ENCODE measurements at regions not wholly inside any gene's neighbourhood (a gene's known extent, or its start where the extent isn't known, plus 50 kb on each side); places are given as distances from the start of the nearest gene placed in this dataset.

DNA sequence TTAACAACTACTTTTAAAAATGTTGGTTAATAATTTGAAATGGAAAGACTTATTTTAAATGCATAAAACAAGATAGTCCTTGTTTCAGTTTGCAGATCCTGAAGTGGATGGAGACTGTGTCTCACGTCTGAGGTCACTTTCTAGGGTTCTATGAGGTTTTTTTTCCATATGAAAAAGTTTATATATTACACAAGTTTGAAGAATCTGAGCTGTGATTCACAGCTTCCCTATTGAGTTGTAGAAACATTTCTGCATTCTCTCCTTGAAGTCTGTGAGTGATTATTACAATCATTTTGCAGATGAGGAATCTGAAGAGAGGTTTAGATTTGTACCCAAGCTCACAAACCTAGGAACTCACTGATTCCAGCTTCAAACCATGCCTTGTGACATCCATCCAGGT is 442.5 kb upstream of the KLF4 start:
- DNase-seq = no peak

DNA sequence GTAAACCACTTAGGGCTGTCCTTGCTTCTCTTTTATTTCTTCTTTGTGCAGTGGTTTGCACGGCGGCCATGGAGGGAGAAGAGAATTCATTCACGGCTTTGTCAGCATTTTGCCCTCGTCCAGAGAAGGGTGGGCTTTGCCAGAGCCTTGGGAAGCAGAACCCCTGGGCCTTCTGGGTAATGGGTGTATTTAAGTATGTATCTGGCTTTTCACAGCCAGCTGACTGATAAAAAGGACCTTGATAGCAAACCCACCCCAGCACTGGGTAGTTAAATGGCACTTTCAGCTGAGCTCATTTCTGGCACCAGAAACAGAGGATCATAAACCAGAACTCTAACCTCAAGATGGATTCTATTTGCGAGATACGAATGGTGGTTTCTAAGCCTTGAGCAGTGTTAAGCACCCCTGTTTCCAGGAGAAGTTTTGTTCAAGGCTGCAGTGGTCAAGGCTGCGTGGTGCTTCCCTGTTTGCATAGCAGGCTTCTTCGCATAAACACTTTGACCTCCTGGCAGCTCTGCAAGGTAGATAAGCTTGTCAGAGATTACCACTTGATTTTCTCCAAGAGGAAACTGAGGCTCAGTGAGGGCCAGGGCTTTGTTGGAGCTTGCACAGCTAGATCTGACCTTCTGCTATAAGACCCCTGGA is 441.6 kb upstream of the KLF4 start:
- no peak for DNase-seq

GRCh38 chr9:107929443-107929842 is 439.9 kb upstream of the KLF4 start:
- no peak for DNase-seq

DNA sequence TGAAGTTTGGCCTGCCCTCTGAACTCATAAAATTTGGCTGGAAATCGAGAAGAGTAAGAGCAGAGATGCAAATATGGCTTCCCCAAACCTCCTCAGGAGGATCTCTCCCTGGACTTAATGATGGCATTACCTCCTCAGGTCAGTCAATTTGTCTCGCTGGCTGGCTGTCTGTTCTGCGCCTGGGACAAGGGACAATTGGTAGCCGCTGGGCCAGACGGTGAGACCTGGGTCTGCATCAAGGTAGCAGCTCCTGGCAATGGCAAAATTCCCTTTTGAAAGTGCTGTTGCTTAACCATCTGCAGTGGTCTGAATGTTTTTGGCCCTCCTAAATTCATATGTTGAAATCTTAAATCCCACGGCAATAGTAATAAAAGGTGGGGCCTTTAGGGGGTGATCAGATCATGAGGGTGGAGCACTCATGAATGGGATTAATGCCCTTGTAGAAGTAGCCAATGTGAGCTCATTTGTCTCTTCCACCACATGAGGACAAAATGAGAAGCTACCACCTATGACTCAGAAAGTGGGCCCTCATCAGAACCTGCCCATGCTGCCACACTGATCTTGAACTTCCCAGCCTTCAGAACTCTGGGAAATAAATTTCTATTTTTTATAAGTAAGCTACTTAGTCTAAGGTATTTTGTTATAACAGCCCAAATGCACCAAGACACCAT is 439.3 kb upstream of the KLF4 start:
- DNase-seq = no peak

GRCh38 chr9:107927276-107927675 is 437.7 kb upstream of the KLF4 start:
- no peak for DNase-seq

GRCh38 chr9:107925749-107926297 is 436.3 kb upstream of the KLF4 start:
- DNase-seq = no peak

GRCh38 chr9:107922260-107922659 is 432.7 kb upstream of the KLF4 start:
- no peak for DNase-seq

GRCh38 chr9:107919263-107919662 is 429.7 kb upstream of the KLF4 start:
- DNase-seq = no peak

DNA sequence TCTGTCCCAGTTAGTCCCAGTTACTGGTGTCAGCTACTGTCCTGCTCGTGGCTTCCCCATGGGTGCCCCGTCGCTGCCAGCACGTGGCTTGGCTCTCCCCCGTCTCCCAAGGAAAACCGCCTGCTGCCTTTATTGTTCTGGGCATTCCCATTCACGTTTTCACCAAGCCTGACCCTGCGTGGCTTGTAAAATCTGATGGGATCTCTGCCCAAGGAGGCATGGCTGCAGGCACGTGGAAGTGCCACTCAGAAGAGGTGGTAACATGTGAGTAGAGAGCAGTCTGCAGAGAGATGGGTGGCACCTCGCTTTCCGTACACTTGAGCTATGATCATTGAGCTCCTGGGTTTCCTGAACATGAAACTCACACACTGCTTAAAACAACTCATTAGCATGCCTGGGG is 429.2 kb upstream of the KLF4 start:
- DNase-seq = no peak

- DNase-seq = no peak
Measured at GRCh38 chr9:107914151-107914550, 424.6 kb upstream of the KLF4 start.

DNA sequence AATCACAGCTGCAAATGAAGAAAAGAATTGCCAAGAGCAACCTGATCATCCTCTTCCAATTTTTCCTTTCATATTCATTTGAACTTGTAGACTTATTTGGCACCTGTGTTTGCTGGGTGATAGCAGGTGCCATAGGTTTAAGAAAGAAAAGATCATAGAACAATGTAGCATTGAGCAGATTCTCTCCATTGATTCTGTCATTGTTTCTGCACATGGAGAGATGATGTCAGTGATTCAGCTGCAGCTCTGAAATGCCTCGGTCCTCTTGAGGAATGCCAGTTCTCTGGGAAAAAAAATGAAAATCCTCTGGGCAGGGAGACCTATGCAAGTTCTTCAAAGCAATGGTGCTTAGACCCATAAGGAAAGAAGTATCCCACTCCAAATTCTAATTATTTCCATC is 418.1 kb upstream of the KLF4 start:
- no peak for DNase-seq

GRCh38 chr9:107907255-107907654 is 417.7 kb upstream of the KLF4 start:
- no peak for DNase-seq

GRCh38 chr9:107906074-107906473 is 416.5 kb upstream of the KLF4 start:
- peak; percentile 20 for DNase-seq

DNA sequence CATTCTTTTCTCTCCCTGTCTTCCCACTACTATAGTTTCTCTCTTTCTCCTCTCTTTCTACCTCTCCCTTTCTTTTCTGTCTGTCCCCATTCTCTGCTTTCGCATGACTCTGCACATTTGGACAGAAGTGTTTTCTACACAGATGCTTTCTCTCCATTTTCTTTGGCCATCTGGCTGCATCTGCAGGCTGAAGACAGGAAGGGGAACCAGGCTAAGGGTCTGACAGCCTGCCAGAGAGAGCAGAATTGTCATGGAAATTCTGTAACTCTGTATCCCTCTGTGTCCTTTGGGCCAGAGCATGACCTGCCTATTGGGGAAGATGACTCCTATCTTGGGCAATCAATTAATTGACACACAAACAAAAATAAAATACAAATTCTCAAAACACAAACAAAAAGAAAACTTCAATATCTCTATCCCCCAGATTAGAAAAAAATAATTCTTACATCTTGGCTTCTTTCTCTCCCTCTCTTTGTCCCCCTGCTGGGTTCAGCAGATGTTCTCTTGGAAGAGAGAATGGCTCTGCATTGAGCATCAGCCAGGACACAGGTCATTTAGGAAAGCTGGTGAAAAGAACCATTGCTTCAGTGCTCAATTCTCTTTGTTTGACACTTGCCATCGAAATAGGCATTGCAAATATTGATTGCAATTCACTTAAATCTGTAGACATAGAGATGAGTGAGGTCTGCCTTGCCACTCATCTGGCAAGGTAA is 415.9 kb upstream of the KLF4 start:
- no peak for DNase-seq

DNA sequence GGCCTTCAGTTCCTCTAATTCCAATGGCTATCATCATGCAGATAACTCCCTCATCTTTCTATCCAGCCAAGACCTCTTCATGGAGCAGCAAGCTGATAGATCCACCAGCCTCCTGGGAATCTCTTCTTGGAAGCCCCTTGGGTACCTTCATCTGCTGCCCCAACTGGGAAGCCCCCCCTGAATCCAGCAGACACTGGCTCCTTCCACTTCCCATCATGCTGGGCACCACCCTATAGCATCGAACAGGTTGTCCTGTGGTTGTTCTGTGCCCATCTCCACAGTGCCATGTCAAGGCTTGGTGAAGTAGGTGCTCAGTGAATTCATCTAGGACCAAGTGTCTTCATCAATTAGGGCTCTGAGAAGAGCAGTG is 410.4 kb upstream of the KLF4 start:
- no peak for DNase-seq

DNA sequence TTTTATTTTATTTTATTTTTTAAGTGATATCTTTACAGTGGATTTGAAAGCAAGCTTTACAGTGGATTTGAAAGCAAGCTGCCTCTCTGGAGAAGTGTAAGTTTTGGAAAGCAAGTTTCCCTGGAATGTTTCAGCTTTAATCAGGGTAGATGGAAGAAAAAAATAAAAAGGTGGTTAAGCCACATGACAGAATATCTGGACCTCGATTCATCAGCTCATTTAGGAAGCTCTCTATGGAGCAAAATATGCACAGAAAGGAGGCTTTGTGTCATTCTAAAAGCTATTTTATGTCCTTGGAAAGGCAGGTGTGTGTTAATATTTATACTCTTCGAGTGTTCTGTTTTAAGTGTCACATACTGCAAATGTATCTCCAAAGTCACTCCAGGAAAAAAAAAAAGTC is 409.2 kb upstream of the KLF4 start:
- no peak for DNase-seq

GRCh38 chr9:107896544-107896943 is 407.0 kb upstream of the KLF4 start:
- DNase-seq = no peak

DNA sequence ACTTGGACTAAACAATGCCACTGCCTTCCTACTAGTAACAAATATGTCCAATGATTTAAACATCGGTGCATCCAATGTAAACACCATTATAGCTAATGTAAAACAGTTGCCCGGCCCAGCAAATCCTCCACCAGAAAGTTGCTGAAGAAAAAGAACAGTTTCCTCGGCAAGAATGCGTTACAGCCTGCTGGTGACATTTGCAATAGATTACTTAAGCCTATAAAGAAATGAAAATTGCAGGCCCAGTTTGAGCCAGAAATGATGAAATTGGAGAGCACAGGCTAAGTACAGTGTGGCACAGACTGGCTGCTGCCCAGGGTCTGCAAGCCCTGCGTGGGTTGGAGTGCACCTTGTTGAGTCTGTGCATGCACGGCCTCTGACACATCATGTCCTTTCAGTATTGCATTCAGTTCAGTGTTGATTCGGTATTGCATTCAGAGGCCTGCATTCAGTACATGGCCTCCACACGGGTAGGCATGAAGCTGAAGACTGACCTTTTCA is 406.0 kb upstream of the KLF4 start:
- DNase-seq = no peak

GRCh38 chr9:107894572-107895261 is 405.1 kb upstream of the KLF4 start:
- DNase-seq = no peak

DNA sequence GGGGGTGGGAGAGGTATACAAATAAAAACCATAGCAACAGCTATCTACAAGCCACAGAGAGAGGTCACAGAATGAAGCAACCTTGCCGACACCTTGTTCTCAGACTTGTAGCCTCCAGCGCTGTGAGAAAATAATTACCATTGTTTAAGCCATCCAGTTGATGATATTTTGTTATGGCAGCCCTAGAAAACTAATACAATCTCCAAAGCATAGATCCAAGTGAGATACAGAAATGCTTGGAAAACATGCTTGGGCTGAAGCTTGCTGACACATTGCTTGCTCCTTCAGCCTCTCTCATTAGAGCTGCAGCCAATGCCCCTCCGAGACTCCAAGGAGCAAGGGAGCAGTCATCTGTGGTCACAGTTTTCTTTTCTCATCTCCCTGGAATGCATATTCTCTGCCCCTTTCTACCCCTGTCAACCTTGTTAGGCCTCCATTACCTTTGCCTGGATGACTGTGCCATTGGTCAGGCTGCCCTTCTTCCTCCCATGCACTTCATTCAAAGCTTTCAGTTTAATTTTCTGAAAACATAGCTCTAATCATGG is 401.4 kb upstream of the KLF4 start:
- DNase-seq = no peak

- no peak for DNase-seq
Measured at GRCh38 chr9:107888773-107889227, 399.2 kb upstream of the KLF4 start.

GRCh38 chr9:107886826-107887225 is 397.3 kb upstream of the KLF4 start:
- DNase-seq = no peak

Data from retina (tissue), 1 donor.